IPS DF 6.9 (cell line): ENCODE measurements at regions not wholly inside any gene's neighbourhood (a gene's known extent, or its start where the extent isn't known, plus 50 kb on each side); places are given as distances from the start of the nearest gene placed in this dataset.

Source experiments
- DNase-seq: peaks from one replicate; pipeline ENCODE4 v3.0.0-alpha.2; 2013; ENCODE audit warnings: low read depth, low spot score
- H3K27ac ChIP-seq: one replicate; pipeline ENCODE4 v1.5.1; 2013; ENCODE audit warnings: low read length, control low read depth
- H3K27me3 ChIP-seq: 2 replicates; pipeline ENCODE4 v1.6.1; 2013; ENCODE audit warnings: mild to moderate bottlenecking, low read length; ENCODE audit not compliant: control insufficient read depth, insufficient read depth
- H3K36me3 ChIP-seq: 2 replicates; pipeline ENCODE4 v1.6.1; 2013; ENCODE audit warnings: low read length; ENCODE audit not compliant: control insufficient read depth, insufficient read depth
- H3K4me1 ChIP-seq: 2 replicates; pipeline ENCODE4 v1.6.1; 2013; ENCODE audit warnings: low read length; ENCODE audit not compliant: control insufficient read depth, insufficient read depth
- H3K4me3 ChIP-seq: 2 replicates; pipeline ENCODE4 v1.5.1; 2013; ENCODE audit warnings: mild to moderate bottlenecking, low read length
- H3K9me3 ChIP-seq: 2 replicates; pipeline ENCODE4 v1.6.1; 2013; ENCODE audit warnings: low read length, inconsistent platforms; ENCODE audit not compliant: control insufficient read depth, insufficient read depth
- WGBS: extraction: QIAGEN DNeasy Blood & Tissue Kit; methylation state at CpG from one replicate; pipeline ENCODE4 v1.1.7; 2013; ENCODE audit warnings: mixed read lengths, missing lambda C conversion rate; ENCODE audit not compliant: insufficient read length, insufficient coverage; 5-methylcytosine and 5-hydroxymethylcytosine counted together

GRCh38 chr4:37740546-37740945, 54.4 kb upstream of the RELL1 start:
- Histone ChIP-seq H3K4me1 (no peaks in the 10 kb centered on the region), H3K9me3 (no peaks in the 10 kb centered on the region), H3K27me3 (no peaks in the 10 kb centered on the region), H3K36me3 (no peaks in the 10 kb centered on the region), H3K27ac (no peak overlapping the region), H3K4me3 (no peak overlapping the region)
- DNase-seq = no peak
- no CpG with 5 or more reads among the region's 5 CpGs for WGBS

GRCh38 chr4:37737466-37737865, 51.3 kb upstream of the RELL1 start:
- H3K27me3 ChIP-seq = no peaks in the 10 kb centered on the region
- no CpG with 5 or more reads among the region's 4 CpGs for WGBS
- H3K4me3 ChIP-seq = no peak overlapping the region
- H3K9me3 ChIP-seq = no peaks in the 10 kb centered on the region
- no peak for DNase-seq
- H3K4me1 ChIP-seq = no peaks in the 10 kb centered on the region
- no peak overlapping the region for H3K27ac ChIP-seq
- no peaks in the 10 kb centered on the region for H3K36me3 ChIP-seq
